Cardiac muscle cell (in vitro differentiated cells and primary cell): ENCODE measurements at regions not wholly inside any gene's neighbourhood (a gene's known extent, or its start where the extent isn't known, plus 50 kb on each side); places are given as distances from the start of the nearest gene placed in this dataset.

Source experiments
- DNase-seq, 2 donors: peaks; one replicate each; pipeline versions ENCODE4 v3.0.0 to v3.0.0-alpha.2; 2010 to 2017; ENCODE audit warnings: low read depth in 1 of 2, low spot score in 1 of 2
- H3K27ac ChIP-seq: fragments of 200-600 bp; sonication (generic); 2 replicates; pipeline ENCODE4 v1.5.1; 2016
- H3K27me3 ChIP-seq: fragments of 200-600 bp; sonication (generic); 2 replicates; pipeline ENCODE4 v1.6.0; 2016; ENCODE audit warnings: control low read depth
- H3K36me3 ChIP-seq: fragments of 200-600 bp; sonication (generic); 2 replicates; pipeline ENCODE4 v1.5.1; 2016; ENCODE audit warnings: control low read depth
- H3K4me1 ChIP-seq: fragments of 200-600 bp; sonication (generic); 2 replicates; pipeline ENCODE4 v1.8.1; 2017; ENCODE audit warnings: low read depth, mild to moderate bottlenecking, mixed run types
- H3K4me3 ChIP-seq: fragments of 200-600 bp; sonication (generic); 2 replicates; pipeline ENCODE4 v1.5.1; 2016; ENCODE audit warnings: mild to moderate bottlenecking
- H3K9me3 ChIP-seq: fragments of 200-600 bp; sonication (generic); 2 replicates; pipeline ENCODE4 v1.5.1; 2017; ENCODE audit warnings: low read depth, mild to moderate bottlenecking, control low read depth
- CTCF ChIP-seq: IDR thresholded peaks from 2 replicates; pipeline ENCODE4 v1.5.1; 2012; ENCODE audit warnings: low read depth, mild to moderate bottlenecking, low read length

DNA sequence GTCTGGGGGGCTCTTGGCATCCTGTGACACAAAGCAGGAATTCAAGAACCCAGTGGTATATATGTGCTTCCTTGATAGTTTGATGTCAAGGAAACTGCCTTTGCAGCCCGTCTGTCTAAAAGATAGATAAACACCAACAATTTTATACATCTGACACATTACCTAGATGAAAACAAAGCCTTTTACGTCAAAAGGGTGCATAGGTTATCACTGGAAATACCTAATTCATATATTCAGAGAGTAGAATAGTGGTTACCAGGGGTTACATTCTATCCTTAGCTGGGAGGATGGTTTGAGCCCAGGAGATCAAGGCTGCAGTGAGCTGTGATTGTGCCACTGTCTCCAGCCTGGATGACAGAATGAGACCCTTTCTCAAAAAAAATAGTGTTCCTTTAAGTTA lies 356.9 kb upstream of the RASGRP1 start:
- DNase-seq = no peak
- Histone ChIP-seq H3K9me3 (no peaks in the 10 kb centered on the region), H3K4me3 (no peak overlapping the region), H3K36me3 (no peaks in the 10 kb centered on the region), H3K27ac (no peak overlapping the region), H3K27me3 (no peaks in the 10 kb centered on the region), H3K4me1 (no peaks in the 10 kb centered on the region)
- no peak for TF ChIP-seq CTCF

GRCh38 chr15:38928431-38928830 lies 363.8 kb upstream of the RASGRP1 start:
- no peak for DNase-seq
- no peaks in the 10 kb centered on the region for H3K9me3 ChIP-seq
- H3K36me3 ChIP-seq = no peaks in the 10 kb centered on the region
- H3K27me3 ChIP-seq = no peaks in the 10 kb centered on the region
- H3K4me3 ChIP-seq = no peak overlapping the region
- no peak for TF ChIP-seq CTCF
- H3K4me1 ChIP-seq = no peaks in the 10 kb centered on the region
- H3K27ac ChIP-seq = no peak overlapping the region

DNA sequence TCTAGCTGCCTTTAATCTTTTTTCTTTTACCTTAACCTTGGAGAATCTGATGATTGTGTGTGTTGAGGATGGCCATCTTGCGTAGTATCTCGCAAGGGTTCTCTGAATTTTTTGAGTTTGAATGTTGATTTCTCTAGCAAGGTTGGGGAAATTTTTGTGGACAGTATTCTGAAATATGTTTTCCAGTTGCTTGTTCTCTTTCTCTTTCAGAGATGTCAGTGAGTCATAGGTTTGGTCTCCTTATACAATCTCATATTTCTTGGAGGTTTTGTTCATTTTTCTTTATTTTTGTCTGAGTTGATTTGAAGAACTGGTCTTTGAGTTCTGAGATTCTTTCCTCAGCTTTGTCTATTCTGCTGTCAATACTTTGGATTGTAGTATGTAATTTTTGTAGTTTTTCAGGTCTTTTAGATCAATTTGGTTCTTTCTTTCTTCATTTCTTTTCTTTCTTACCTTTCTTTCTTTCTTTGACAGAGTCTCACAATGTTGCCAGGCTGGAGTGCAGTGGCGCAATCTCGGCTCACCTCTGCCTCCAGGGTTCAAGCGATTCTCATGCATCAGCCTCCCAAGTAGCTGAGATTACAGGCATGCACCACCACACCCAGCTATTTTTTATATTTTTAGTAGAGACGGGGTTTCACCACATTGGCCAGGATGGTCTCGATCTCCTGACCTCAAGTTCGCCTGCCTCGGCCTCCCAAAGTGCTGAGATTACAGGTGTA lies 366.4 kb upstream of the RASGRP1 start:
- Histone ChIP-seq H3K9me3 (no peaks in the 10 kb centered on the region), H3K4me1 (no peaks in the 10 kb centered on the region), H3K27ac (no peak overlapping the region), H3K36me3 (no peaks in the 10 kb centered on the region), H3K27me3 (no peaks in the 10 kb centered on the region), H3K4me3 (no peak overlapping the region)
- peak in 1 of 2 donors; percentile 51 for DNase-seq
- TF ChIP-seq CTCF = no peak

GRCh38 chr15:38941399-38941953 lies 376.9 kb upstream of the RASGRP1 start:
- H3K9me3 ChIP-seq = no peaks in the 10 kb centered on the region
- H3K27me3 ChIP-seq = no peaks in the 10 kb centered on the region
- H3K36me3 ChIP-seq = no peaks in the 10 kb centered on the region
- no peak for TF ChIP-seq CTCF
- no peak overlapping the region for H3K27ac ChIP-seq
- H3K4me1 ChIP-seq = peaks cover 8% of the 10 kb centered on the region
- H3K4me3 ChIP-seq = no peak overlapping the region
- DNase-seq = peak; percentile 3 to 11

DNA sequence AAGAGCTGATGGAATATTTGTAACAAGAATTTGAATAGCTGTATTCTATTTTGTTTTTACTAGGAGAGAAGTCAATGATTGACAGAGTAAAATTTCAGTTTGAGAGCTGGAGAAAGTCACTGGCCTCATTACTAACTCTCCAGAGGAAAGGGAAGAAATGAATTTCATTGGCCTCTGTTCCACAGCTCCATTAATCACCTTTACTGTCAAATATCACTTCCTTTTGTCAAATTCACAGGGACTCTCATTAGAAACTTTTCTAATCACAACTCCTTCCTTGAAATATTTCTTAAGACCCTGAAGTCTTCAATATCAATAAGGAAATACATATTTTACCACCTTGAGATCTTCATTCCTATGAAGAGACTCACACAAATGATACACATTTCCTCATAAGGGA lies 379.9 kb upstream of the RASGRP1 start:
- Histone ChIP-seq H3K4me1 (peaks cover 8% of the 10 kb centered on the region), H3K9me3 (no peaks in the 10 kb centered on the region), H3K36me3 (no peaks in the 10 kb centered on the region), H3K27ac (no peak overlapping the region), H3K4me3 (no peak overlapping the region), H3K27me3 (no peaks in the 10 kb centered on the region)
- no peak for TF ChIP-seq CTCF
- DNase-seq = no peak
